Prostate gland (tissue), 2 donors: ENCODE measurements at regions not wholly inside any gene's neighbourhood (a gene's known extent, or its start where the extent isn't known, plus 50 kb on each side); places are given as distances from the start of the nearest gene placed in this dataset.

ENCODE experiments used
- DNase-seq: peaks from one replicate; pipeline ENCODE4 v3.0.0-alpha.2; 2019; ENCODE audit warnings: low spot score
- H3K27ac ChIP-seq, 2 donors: fragments of 200-600 bp; sonication (generic); 2 replicates each; pipeline ENCODE4 v1.5.1; 2017 to 2019
- H3K27me3 ChIP-seq: fragments of 200-600 bp; sonication (generic); replicated peaks from 2 replicates; pipeline ENCODE4 v1.5.1; 2019; ENCODE audit not compliant: insufficient read depth
- H3K36me3 ChIP-seq, 2 donors: fragments of 200-600 bp; sonication (generic); 1 replicate in 1 of 2; 2 replicates in 1 of 2; pipeline versions ENCODE4 v1.5.1 to v1.8.1; 2017 to 2019
- H3K4me1 ChIP-seq: fragments of 200-600 bp; sonication (generic); replicated peaks from 2 replicates; pipeline ENCODE4 v1.5.1; 2019
- H3K4me3 ChIP-seq, 2 donors: fragments of 200-600 bp; sonication (generic); 2 replicates each; pipeline ENCODE4 v1.5.1; 2017 to 2019
- H3K9me3 ChIP-seq: fragments of 200-600 bp; sonication (generic); 2 replicates; pipeline ENCODE4 v1.5.1; 2017
- POLR2A ChIP-seq: fragments of 450-650 bp; IDR thresholded peaks from one replicate; pipeline ENCODE4 v1.6.1; 2016; ENCODE audit warnings: antibody characterized with exemption, mild to moderate bottlenecking
- POLR2AphosphoS5 ChIP-seq: sonication (generic); formaldehyde crosslinking; IDR thresholded peaks from one replicate; pipeline ENCODE4 v1.6.1; 2017; ENCODE audit warnings: antibody characterized with exemption
- WGBS: methylation state at CpG from one replicate; pipeline ENCODE4 v1.1.5; 2018; 5-methylcytosine and 5-hydroxymethylcytosine counted together
- intact Hi-C: fragments of 100-400 bp; cut with DNase I; formaldehyde crosslinking; loops from one replicate; pipeline ENCODE4 v1.14.2; 2022
- TF ChIP-seq, protein P1 (sequence below), 4 experiments: fragments of 200-600 bp in 2 of 4; fragments of 450-650 bp in 2 of 4; sonication (generic) in 2 of 4; IDR thresholded peaks; 1 replicate in 3 of 4; 2 replicates in 1 of 4; pipeline ENCODE4 v1.5.1; 2016 to 2019; ENCODE audit warnings: antibody characterized with exemption in 4 of 4, mild to moderate bottlenecking in 2 of 4, moderate library complexity in 2 of 4

DNA sequence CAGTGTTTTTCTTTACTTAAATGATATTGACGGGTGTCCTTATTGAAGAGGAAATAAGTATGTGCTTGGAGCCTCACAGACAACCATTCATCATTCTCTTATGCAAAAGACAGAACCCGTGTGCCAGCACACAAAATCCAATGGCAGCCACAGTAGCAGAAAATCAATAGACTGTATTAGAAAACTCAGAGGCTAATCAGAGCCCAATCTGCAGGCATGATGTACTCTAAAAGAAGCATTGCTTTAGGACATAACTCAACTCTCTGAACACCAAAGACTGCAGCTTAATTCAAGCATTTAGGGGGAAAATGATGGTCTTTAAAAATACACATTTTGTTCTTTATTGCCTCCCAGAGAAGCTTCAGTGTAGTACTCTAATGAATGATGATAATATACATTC lies 476.9 kb downstream of the PDHA2 start:
- Histone ChIP-seq H3K4me3 (no peak overlapping the region), H3K27me3 (no peaks in the 10 kb centered on the region), H3K9me3 (no peaks in the 10 kb centered on the region), H3K27ac (no peak overlapping the region), H3K4me1 (no peaks in the 10 kb centered on the region), H3K36me3 (no peaks in the 10 kb centered on the region)
- no peak for DNase-seq
- intact Hi-C loops, result no loop called here
- 71% methylated on average over 2 of the region's 2 CpGs for WGBS
- TF ChIP-seq POLR2A (no peak), POLR2AphosphoS5 (no peak)
- TF ChIP-seq, protein P1, sequence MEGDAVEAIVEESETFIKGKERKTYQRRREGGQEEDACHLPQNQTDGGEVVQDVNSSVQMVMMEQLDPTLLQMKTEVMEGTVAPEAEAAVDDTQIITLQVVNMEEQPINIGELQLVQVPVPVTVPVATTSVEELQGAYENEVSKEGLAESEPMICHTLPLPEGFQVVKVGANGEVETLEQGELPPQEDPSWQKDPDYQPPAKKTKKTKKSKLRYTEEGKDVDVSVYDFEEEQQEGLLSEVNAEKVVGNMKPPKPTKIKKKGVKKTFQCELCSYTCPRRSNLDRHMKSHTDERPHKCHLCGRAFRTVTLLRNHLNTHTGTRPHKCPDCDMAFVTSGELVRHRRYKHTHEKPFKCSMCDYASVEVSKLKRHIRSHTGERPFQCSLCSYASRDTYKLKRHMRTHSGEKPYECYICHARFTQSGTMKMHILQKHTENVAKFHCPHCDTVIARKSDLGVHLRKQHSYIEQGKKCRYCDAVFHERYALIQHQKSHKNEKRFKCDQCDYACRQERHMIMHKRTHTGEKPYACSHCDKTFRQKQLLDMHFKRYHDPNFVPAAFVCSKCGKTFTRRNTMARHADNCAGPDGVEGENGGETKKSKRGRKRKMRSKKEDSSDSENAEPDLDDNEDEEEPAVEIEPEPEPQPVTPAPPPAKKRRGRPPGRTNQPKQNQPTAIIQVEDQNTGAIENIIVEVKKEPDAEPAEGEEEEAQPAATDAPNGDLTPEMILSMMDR (IDR thresholded peaks at IDR 0.05), result no peak

- no peak for DNase-seq
- no peak for TF ChIP-seq POLR2A
- TF ChIP-seq, protein P1 (IDR thresholded peaks at IDR 0.05), result no peak
- TF ChIP-seq POLR2AphosphoS5, result no peak
- H3K9me3 ChIP-seq, result no peaks in the 10 kb centered on the region
- intact Hi-C loops, result no loop called here
- no peaks in the 10 kb centered on the region for H3K27me3 ChIP-seq
- no peaks in the 10 kb centered on the region for H3K36me3 ChIP-seq
- H3K4me3 ChIP-seq, result no peak overlapping the region
- no peaks in the 10 kb centered on the region for H3K4me1 ChIP-seq
- H3K27ac ChIP-seq, result no peak overlapping the region
- WGBS, result 90% methylated on average over 6 of the region's 6 CpGs
Measured at GRCh38 chr4:96317891-96318290, 478.0 kb downstream of the PDHA2 start.

DNA sequence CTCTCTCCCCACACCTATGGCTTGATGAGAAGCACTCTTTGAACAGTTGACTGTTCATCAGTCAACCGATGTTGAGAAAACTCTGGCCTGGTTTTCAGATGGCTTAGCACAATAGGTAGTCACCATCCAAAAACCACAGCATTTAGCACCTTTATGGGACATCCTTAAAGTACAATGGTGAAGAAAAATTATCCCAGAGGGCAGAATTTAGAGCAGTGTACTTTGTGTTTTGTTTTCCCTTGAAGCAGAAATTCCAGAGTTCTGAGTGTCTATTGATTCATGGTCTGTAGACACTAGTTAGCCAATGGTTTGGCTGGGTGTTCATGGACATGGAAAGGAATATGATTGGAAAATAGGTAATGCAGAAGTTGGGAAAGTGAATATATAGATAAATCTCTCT lies 487.0 kb downstream of the PDHA2 start:
- H3K4me3 ChIP-seq, result no peak overlapping the region
- intact Hi-C loops, result no loop called here
- H3K36me3 ChIP-seq, result no peaks in the 10 kb centered on the region
- DNase-seq, result no peak
- 94% methylated on average over 1 of the region's 1 CpG for WGBS
- no peaks in the 10 kb centered on the region for H3K27me3 ChIP-seq
- no peaks in the 10 kb centered on the region for H3K4me1 ChIP-seq
- no peak for TF ChIP-seq POLR2A
- no peak for TF ChIP-seq POLR2AphosphoS5
- TF ChIP-seq, protein P1 (IDR thresholded peaks at IDR 0.05), result no peak
- no peak overlapping the region for H3K27ac ChIP-seq
- H3K9me3 ChIP-seq, result no peaks in the 10 kb centered on the region

DNA sequence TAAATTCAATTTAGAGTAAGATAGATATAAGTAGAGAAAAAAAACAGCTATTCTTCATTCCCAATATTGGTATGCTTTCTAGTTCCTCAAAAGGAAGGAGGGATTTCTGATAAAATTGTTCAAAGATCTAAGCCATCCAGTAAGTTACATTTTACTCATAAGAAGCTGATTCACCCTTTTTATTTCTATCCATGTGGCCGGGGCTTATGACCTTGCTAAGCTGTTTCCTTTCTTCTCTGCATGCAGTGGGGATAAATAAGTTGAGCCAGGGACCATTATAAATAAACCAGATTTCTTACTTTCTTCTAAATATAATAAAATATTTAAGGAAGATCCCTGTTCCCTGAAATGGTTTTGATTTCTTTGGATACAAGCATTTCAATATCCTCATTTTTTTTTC lies 502.3 kb downstream of the PDHA2 start:
- H3K27me3 ChIP-seq, result no peaks in the 10 kb centered on the region
- no peaks in the 10 kb centered on the region for H3K4me1 ChIP-seq
- no peaks in the 10 kb centered on the region for H3K9me3 ChIP-seq
- TF ChIP-seq, protein P1 (IDR thresholded peaks at IDR 0.05), result no peak
- TF ChIP-seq POLR2A (no peak), POLR2AphosphoS5 (no peak)
- DNase-seq, result no peak
- H3K36me3 ChIP-seq, result no peaks in the 10 kb centered on the region
- intact Hi-C loops, result no loop called here
- no peak overlapping the region for H3K4me3 ChIP-seq
- no peak overlapping the region for H3K27ac ChIP-seq
- 78% methylated on average over 1 of the region's 1 CpG for WGBS

GRCh38 chr4:96342790-96343455 lies 503.0 kb downstream of the PDHA2 start:
- no peaks in the 10 kb centered on the region for H3K27me3 ChIP-seq
- H3K27ac ChIP-seq, result no peak overlapping the region
- TF ChIP-seq, protein P1 (IDR thresholded peaks at IDR 0.05), result no peak
- TF ChIP-seq POLR2A (no peak), POLR2AphosphoS5 (no peak)
- H3K4me1 ChIP-seq, result no peaks in the 10 kb centered on the region
- WGBS, result 81% methylated on average over 2 of the region's 2 CpGs
- no peaks in the 10 kb centered on the region for H3K9me3 ChIP-seq
- intact Hi-C loops, result no loop called here
- no peak for DNase-seq
- no peak overlapping the region for H3K4me3 ChIP-seq
- no peaks in the 10 kb centered on the region for H3K36me3 ChIP-seq
